GM18867 (cell line): ENCODE measurements at regions not wholly inside any gene's neighbourhood (a gene's known extent, or its start where the extent isn't known, plus 50 kb on each side); places are given as distances from the start of the nearest gene placed in this dataset.

Experiments
- ATAC-seq: cut with Tn5 transposase; IDR thresholded peaks from one replicate; pipeline ENCODE4 v1.9.1; 2021; ENCODE audit warnings: mild to moderate bottlenecking, moderate library complexity; ENCODE audit not compliant: unreplicated experiment

GRCh38 chr1:200319148-200319547, 90.7 kb downstream of the ZNF281 start:
- no peak for ATAC-seq

- ATAC-seq, result no peak
These were observed 92.6 kb downstream of the ZNF281 start for GRCh38 chr1:200317236-200317635.

GRCh38 chr1:200316148-200316803, 93.6 kb downstream of the ZNF281 start:
- no peak for ATAC-seq

DNA sequence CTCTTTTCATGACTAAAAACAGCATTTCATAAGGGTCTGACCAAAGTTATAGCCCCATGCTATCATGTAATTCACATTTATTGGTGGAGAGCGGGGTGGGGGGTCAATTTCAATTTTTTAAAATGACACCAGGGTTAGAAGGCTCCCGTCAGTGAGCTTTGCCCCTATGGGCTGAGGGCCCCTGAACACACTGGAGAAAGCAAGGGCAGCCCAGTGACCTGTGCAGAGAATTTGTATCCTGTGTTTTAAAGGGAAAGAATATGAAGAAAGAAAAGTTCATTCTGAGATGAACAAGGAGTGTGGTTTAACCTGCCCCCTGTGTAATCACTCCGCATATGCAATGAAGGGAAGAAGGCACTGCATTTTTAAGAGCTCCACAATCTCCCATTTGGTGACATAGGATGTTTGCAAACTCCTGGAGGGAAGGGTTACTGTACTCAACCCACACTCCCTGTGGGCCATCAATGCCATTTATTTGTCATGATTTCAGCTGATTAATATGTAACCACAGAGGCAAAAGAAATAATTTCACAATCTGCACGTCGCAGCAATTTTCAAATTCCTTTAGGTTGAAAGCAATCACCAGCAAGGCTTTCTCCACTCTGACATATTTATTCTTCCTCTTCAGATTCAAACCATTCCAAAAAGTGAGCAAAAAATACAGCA, 95.6 kb downstream of the ZNF281 start:
- no peak for ATAC-seq

DNA sequence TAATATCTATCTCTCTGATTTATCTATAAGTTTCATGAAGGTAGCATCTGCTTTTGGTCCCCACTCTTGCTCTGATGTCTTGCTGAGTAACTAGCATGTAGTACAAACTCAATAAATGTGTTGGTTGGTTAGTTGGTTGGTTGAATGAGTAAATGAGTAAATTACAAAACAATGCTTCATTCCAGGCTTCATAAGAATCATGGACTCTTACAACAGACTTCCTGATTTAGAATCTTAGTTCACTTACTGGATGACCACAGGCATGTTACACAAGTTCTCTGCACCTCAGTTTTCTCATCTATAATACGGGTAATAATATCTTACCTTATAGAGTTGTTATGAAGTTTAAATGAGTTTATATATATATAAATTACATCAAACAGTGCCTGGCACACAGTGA, 98.6 kb downstream of the ZNF281 start:
- no peak for ATAC-seq

DNA sequence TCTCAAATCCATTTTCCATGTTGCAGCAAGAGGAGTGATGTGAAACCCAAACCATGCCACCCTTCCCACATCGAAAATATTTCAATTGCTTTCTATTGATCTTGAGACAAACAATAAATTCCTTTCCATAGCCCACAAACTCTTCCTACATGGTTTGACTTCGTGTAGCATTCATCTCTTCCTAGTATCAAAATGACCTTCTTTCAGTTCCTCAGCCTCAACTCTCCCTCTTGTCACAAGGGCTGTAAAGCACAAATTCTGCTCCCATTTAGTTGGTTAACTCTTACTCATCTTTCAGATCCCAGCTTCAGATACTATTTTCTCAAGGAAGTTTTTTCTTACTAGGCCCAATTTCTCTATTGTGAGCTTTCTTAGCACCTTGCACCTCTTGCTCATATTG, 99.0 kb downstream of the ZNF281 start:
- ATAC-seq, result no peak

DNA sequence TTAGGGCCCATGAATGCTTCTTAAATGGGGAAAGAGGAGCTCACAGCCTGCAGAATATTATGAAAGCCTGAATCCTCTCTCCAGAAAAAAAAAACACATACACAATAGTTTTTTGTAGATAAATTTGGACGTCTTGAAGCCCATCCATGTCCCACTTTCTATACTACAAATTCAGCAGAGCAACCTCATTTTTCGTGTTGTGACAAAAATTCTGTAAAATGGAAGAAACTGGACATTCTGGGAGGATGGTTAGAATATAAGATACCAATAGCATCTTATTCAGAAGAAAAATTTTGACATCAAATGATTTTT, 102.1 kb downstream of the ZNF281 start:
- no peak for ATAC-seq

GRCh38 chr1:200306944-200307754, 102.7 kb downstream of the ZNF281 start:
- peak; percentile 39 for ATAC-seq

GRCh38 chr1:200305806-200306205, 104.0 kb downstream of the ZNF281 start:
- peak; percentile 47 for ATAC-seq

DNA sequence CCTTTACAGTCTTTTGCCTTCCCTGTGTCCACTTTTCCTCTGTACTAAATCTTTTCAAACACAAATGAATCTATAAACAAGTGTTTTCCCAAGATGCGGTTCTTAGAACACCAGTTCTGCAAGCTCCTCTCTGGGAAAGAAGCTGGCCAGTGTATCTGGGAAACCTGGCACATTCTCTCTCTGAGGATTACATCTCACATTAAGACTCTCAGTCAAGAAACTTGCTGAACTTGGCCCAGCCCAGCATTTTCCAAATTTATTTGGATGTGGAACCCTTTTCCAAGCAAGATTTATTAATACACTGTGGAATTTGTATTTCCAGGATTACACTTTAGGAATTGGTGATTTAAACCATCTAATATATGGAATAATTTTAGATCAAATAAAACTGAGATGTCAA, 105.7 kb downstream of the ZNF281 start:
- ATAC-seq, result no peak

DNA sequence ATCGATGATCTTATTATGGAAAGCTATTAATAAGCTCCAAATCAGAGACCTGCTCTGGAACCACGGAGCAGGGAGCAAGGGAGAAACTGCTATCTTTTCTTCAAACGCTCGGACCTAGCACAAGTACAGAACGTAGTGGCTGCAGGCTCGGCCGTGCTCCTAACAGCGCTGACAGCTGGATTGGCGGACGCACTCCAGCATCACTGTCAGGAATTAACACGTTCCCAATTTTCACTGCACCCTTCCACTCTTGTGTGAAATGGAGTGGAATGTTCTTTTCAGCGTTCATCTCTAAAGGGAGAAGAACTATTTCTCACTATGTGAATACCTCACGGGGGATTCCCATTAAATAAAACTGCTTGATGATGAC, 106.9 kb downstream of the ZNF281 start:
- peak; percentile 2 for ATAC-seq

DNA sequence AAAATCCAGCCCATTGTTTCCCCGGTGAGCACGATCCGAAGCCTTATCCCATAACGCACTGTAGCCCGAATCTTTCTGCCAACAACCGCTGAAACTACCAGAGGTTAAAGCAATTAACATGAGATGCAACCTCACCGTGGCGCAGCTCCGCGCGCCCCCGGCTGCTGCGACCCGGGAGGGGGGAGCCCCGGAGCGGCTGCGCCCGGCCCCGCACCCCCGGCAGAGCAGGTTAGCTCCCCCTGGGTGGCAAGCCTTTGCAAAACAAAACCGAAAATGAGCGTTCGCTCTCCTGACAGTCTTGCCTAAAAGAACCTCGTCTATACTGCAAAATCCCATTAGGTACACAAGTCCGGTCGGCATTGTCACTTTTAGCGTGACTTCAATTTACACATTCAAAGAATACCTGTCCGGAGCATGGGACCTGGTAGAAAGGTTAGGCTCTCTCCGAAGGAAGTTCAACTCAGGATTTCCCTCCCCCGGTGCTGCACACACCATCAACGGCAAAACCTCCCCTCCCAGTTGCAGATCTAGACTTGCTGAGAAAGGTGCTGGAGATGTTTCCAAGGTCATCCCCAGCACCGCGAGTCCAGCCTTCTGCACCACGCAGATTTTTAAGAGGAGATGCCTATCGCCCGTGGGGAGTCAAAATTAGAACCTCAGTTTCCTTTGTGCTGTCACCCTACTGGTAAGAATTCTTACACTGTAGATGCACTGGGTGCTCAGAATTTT, 107.5 kb downstream of the ZNF281 start:
- peak; percentile 70 for ATAC-seq

GRCh38 chr1:200301152-200301551, 108.7 kb downstream of the ZNF281 start:
- no peak for ATAC-seq

DNA sequence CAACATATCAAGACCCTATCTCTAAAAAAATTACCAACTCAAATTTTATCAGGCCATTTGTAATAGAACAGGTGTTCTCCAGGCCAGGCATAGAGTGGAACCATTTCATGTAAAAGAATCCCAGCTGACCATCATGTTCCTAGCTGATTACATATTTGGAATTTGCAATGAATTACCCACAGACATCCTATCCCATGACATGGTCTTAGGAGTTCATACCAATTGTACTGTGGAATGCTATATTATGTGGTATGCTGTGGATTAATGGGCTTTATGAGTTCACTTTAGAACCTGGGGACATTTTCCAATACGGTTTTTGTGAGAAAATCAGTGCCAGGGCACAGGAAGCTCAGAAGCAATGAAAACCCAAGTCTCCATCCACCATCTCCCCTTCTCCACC, 110.3 kb downstream of the ZNF281 start:
- ATAC-seq, result no peak

DNA sequence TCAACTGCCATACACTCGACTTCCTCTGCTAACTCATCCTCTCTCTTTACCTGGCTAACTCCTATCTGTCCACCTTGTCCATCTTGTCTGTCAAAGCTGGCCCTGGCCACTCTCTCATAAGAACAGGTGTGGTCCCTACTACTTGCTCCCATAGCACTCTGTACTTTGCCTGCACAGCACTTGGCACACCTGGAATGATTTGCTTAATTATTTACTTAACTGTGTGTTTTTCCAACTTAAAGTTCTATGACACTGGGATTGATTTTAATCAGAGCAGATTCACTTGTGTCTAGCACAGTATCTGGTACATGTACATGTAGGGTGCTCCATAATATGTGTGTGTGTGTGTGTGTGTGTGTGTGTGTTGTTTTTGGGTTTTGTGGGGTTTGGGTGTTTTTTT, 111.6 kb downstream of the ZNF281 start:
- no peak for ATAC-seq

DNA sequence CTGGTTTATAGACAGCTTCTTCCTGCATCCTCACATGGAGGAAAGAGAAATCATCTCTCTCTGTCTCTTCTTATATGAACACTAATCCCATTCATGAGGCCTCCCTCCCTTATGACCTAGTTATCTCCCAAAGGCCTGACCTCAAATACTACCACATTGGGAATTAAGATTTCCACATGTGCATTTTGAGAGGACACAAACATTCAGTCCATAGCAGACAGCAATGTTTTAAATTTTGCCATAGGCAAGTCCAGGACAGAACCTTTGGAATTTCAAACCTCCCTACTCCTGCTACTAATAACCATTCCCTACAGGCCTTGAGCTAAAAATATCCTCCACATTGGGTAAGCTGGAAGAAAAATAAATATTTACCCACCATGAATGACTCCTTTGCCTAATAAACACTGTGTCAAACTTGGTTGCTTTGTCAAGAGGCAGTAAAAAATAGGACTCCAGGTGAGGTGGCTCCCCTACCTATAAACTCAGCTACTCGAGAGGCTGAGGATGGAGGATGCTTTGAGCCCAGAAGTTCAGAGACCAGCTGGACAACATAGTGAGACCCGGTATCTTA, 113.7 kb downstream of the ZNF281 start:
- ATAC-seq, result no peak

GRCh38 chr1:200294241-200294640, 115.6 kb downstream of the ZNF281 start:
- no peak for ATAC-seq

DNA sequence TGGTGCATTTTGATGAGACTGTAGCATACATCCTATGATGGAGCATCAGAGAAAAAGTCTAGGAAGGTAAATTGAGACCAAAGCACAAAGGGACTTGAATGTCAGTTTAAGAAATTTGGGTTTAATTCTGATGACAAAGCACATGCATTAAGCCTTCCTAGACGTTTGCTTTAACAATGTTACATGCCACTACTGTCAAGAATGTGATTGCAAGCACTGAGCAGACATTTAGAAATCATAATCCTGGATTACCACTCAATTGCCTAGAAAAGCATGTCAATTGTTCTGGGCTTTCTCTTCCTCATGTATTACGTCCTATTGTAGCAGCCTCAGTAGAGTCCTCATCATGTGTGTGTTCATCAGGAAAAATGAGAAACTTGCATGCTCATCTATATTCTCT, 117.1 kb downstream of the ZNF281 start:
- ATAC-seq, result no peak

- ATAC-seq, result no peak
These were observed 118.7 kb downstream of the ZNF281 start for GRCh38 chr1:200291106-200291505.

- no peak for ATAC-seq
These were observed 119.7 kb downstream of the ZNF281 start for GRCh38 chr1:200290010-200290685.

DNA sequence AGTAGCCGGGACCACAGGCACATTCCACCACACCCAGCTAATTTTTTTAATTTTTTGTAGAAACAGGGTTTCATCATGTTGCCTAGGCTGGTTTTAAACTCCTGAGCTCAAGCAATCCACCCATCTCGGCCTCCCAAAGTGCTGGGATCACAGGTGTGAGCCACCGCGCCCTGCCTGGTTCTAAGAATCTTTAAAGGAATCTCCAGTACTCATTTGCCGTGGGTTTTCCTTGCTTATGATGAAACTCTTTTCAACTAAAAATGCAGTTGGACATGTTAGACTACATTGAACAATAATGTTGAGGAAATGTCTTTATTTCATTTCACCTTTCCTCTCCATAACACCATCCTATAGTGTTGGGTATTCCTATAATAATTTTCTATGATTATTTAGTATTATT, 121.6 kb downstream of the ZNF281 start:
- no peak for ATAC-seq
